ENCODE measurements at regions not wholly inside any gene's neighbourhood (a gene's known extent, or its start where the extent isn't known, plus 50 kb on each side); places are given as distances from the start of the nearest gene placed in this dataset.
A peak's percentile ranks its signal among the peaks of the same experiment; 100 is the strongest.

GRCh38 chr2:13745330-13745729 lies 887.2 kb upstream of the LRATD1 start:
- Histone ChIP-seq H3K4me2 (ENCODE audit: insufficient read depth in 1 of 2, low read depth in 2 of 2, low read length in 2 of 2) (peak overlapping the region; percentile 8 to 24; a peak in 1 of 4 replicates), H3K79me2 (ENCODE audit: control insufficient read depth in 1 of 2, insufficient read depth in 2 of 2, low read length in 2 of 2) (no peaks in the 10 kb centered on the region)
- 50% methylated on average over 3 of the region's 3 CpGs; no CpG with 5 or more reads in 1 of the 2 experiments for WGBS, 2 experiments (ENCODE audit: extremely low coverage in 1 of 2, insufficient coverage in 1 of 2, insufficient read length in 1 of 2, insufficient replicate concordance in 2 of 2, low coverage in 1 of 2, low lambda C conversion rate in 2 of 2, missing lambda C conversion rate in 1 of 2)

More at GRCh38 chr2:13745330-13745729, 887.2 kb upstream of the LRATD1 start:
- FAIRE-seq (no peak), DNase-seq (ENCODE audit: low read depth in 1 of 2, low spot score in 2 of 2) (peak in 1 of 2 experiments; percentile 47)
- Histone ChIP-seq H2AFZ (ENCODE audit: low read length) (peak overlapping the region; percentile 97), H3K79me1 (ENCODE audit: low read depth, low read length) (no peaks in the 10 kb centered on the region), H3K23ac (ENCODE audit: insufficient read length) (no peak overlapping the region), H2AK5ac (ENCODE audit: low read depth, low read length) (no peak overlapping the region), H3K9ac (replicated peaks in 1 of 4; ENCODE audit: extremely low read depth in 1 of 4, low read depth in 3 of 4, low read length in 3 of 4) (no peak overlapping the region), H3K4ac (replicated peaks; ENCODE audit: insufficient read length, low read depth, low read length) (no peak overlapping the region), H2BK20ac (ENCODE audit: low read length) (no peak overlapping the region), H3K18ac (ENCODE audit: extremely low read depth, low read length) (no peak overlapping the region), H3K23me2 (ENCODE audit: low read depth, low read length) (no peaks in the 10 kb centered on the region), H4K91ac (replicated peaks; ENCODE audit: insufficient read length, low read length) (no peak overlapping the region), H4K5ac (ENCODE audit: insufficient read length, low read depth, low read length) (no peak overlapping the region), H2BK5ac (ENCODE audit: low read depth, low read length) (peak overlapping the region; percentile 20; the same call in 1 of the 2 replicates), H3K56ac (replicated peaks; ENCODE audit: insufficient read length, low read depth, low read length) (no peak overlapping the region), H3K36me3 (ENCODE audit: control insufficient read depth in 2 of 4, insufficient read depth in 4 of 4, low read length in 3 of 4) (peaks cover 0 to 2% (median 0%) of the 10 kb centered on the region in 4 experiments; a peak in 1 of 8 replicates), H3K4me3 (ENCODE audit: extremely low read depth in 1 of 4, insufficient read depth in 2 of 4, low read depth in 3 of 4, low read length in 4 of 4) (no peak overlapping the region), H3K14ac (ENCODE audit: insufficient read length) (no peak overlapping the region), H2BK15ac (ENCODE audit: low read length) (no peak overlapping the region), H2BK120ac (replicated peaks; ENCODE audit: low read depth, low read length) (no peak overlapping the region), H3K9me3 (ENCODE audit: insufficient read depth in 2 of 2, low read depth in 1 of 2, low read length in 1 of 2) (peaks cover 10 to 15% of the 10 kb centered on the region in 2 experiments), H3K4me1 (replicated peaks in 1 of 4; ENCODE audit: control insufficient read depth in 3 of 4, insufficient read depth in 4 of 4, low read length in 3 of 4) (peaks cover 0 to 9% (median 5%) of the 10 kb centered on the region in 4 experiments; a peak in 4 of 7 replicates), H3K27ac (ENCODE audit: low read depth, low read length) (no peak overlapping the region; the same call in 1 of the 2 replicates), H4K8ac (ENCODE audit: extremely low read depth, insufficient read depth, low read length) (peak overlapping the region; percentile 57; the same call in 1 of the 2 replicates), H4K20me1 (replicated peaks in 1 of 2; ENCODE audit: control insufficient read depth in 1 of 2, insufficient read depth in 2 of 2, low read length in 2 of 2) (no peaks in the 10 kb centered on the region), H3K27me3 (replicated peaks in 1 of 4; ENCODE audit: control insufficient read depth in 3 of 4, extremely low read depth in 1 of 4, insufficient read depth in 3 of 4, low read length in 3 of 4) (no peaks in the 10 kb centered on the region), H2BK12ac (ENCODE audit: low read depth, low read length) (no peak overlapping the region)
- ChIA-PET POLR2A (ENCODE audit: partially characterized antibody) (no interaction called here), CTCF (ENCODE audit: partially characterized antibody) (interaction anchor here (1.1 kb wide), 1 partner anchor 8 kb away, joined by 4 read pairs; no protein-coding TSS in a partner anchor)
- TF ChIP-seq ASH2L (IDR thresholded peaks at IDR 0.05; ENCODE audit: low read length): peak; percentile 35
- peak; percentile 69; the same call in 1 of the 2 replicates for TF ChIP-seq RBBP5 (IDR thresholded peaks at IDR 0.05; ENCODE audit: borderline replicate concordance, low read depth, low read length)
- peak in 1 of 2 experiments; percentile 31; a peak in 2 of 4 replicates for TF ChIP-seq RAD21 (IDR thresholded peaks at IDR 0.05 in 1 of 2, conservative IDR thresholded peaks at IDR 0.05 in 1 of 2; ENCODE audit: low read depth in 2 of 2, low read length in 2 of 2)
- TF ChIP-seq YY1 (IDR thresholded peaks at IDR 0.05; ENCODE audit: low read depth, low read length): peak; percentile 65
- peak in 1 of 3 experiments; percentile 22; a peak in 1 of 4 replicates for TF ChIP-seq CTCF (IDR thresholded peaks at IDR 0.05; ENCODE audit: control extremely low read depth in 1 of 3, insufficient read depth in 1 of 3, low read depth in 1 of 3, low read length in 3 of 3)
- TF ChIP-seq USF2 (IDR thresholded peaks at IDR 0.05; ENCODE audit: low read length): no peak

Data from H1 (cell line).